ENCODE measurements at regions not wholly inside any gene's neighbourhood (a gene's known extent, or its start where the extent isn't known, plus 50 kb on each side); places are given as distances from the start of the nearest gene placed in this dataset.

DNA sequence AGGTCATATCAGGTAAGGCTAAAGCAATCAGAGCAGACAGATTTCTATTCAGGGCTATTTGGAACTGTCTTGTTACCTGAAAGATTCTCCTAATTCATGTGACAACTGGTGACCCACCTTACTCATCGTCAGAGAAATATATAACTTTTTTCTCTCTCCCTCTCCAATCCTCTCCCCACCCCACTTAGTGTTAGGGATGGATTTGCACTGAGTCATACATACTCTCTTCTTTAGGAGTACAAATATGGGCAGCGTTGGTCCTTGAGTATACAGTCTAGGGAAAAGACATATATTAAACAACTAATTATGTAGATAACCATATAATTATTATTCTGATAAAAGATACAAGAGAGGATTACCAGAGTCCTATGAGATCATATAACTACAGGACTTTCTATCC, 246.3 kb downstream of the HHIPL2 start:
- H3K4me3 ChIP-seq (ENCODE audit: control insufficient read depth, low read depth, low read length) = no peak overlapping the region
- TF ChIP-seq, protein P1, sequence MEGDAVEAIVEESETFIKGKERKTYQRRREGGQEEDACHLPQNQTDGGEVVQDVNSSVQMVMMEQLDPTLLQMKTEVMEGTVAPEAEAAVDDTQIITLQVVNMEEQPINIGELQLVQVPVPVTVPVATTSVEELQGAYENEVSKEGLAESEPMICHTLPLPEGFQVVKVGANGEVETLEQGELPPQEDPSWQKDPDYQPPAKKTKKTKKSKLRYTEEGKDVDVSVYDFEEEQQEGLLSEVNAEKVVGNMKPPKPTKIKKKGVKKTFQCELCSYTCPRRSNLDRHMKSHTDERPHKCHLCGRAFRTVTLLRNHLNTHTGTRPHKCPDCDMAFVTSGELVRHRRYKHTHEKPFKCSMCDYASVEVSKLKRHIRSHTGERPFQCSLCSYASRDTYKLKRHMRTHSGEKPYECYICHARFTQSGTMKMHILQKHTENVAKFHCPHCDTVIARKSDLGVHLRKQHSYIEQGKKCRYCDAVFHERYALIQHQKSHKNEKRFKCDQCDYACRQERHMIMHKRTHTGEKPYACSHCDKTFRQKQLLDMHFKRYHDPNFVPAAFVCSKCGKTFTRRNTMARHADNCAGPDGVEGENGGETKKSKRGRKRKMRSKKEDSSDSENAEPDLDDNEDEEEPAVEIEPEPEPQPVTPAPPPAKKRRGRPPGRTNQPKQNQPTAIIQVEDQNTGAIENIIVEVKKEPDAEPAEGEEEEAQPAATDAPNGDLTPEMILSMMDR (IDR thresholded peaks at IDR 0.05; ENCODE audit: control insufficient read depth, insufficient read depth, low read depth, low read length, missing control alignments) = no peak
- no peak for DNase-seq (ENCODE audit: low read depth)

DNA sequence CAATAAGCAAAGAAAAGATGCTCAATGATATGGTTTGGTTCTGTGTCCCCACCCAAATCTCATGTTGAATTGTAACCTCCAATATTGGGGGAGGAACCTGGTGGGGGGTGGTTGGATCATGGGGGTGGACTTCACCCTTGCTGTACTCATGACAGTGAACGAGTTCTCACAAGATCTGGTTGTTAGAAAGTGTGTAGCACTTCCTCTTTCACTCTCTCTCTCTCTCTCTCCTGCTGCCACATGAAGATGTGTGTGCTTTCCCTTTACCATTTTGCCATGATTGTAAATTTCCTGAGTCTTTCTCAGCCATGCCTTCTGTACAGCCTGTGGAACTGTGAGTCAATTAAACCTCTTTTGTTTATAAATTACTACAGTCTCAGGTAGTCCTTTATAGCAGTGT, 248.4 kb downstream of the HHIPL2 start:
- H3K4me3 ChIP-seq (ENCODE audit: control insufficient read depth, low read depth, low read length) = no peak overlapping the region
- TF ChIP-seq, protein P1 (IDR thresholded peaks at IDR 0.05; ENCODE audit: control insufficient read depth, insufficient read depth, low read depth, low read length, missing control alignments) = no peak
- no peak for DNase-seq (ENCODE audit: low read depth)

DNA sequence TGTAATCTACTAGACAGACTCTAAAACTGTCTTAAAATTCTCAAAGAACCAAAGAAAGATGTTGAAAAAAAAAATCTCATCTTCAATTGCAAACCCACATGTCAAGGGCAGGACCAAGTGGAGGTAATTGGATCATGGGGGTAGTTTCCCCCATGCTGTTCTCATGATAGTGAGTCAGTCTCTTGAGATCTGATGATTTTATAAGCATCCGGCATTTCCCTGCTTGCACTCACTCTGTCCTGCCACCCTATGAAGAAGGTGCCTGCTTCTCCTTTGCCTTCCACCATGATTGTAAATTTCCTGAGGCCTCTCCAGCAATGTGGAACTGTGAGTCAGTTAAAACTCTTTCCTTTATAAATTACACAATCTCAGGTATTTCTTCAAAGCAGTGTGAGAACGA, 257.0 kb downstream of the HHIPL2 start:
- DNase-seq (ENCODE audit: low read depth) = no peak
- H3K4me3 ChIP-seq (ENCODE audit: control insufficient read depth, low read depth, low read length) = no peak overlapping the region
- TF ChIP-seq, protein P1 (IDR thresholded peaks at IDR 0.05; ENCODE audit: control insufficient read depth, insufficient read depth, low read depth, low read length, missing control alignments) = no peak

DNA sequence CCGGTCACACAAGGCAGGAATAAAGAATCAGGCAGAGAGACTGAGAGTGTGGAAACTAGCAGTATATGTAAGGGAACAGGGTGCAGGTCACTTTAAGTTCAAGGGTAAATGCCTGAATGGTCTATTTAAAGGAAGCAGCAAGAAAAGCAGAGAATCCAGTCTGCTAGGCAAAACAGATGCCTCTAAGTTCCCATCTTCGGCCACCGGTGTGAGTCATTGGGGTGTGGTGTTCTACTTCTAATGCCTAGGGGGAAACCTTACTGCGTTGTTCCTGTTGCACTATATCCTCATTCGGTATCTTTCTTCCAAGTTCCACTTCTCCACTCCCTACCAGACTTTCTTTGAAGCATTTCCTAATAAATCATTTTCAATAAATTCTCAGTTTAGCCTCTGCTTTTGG, 259.9 kb downstream of the HHIPL2 start:
- no peak for DNase-seq (ENCODE audit: low read depth)
- no peak overlapping the region for H3K4me3 ChIP-seq (ENCODE audit: control insufficient read depth, low read depth, low read length)
- TF ChIP-seq, protein P1 (IDR thresholded peaks at IDR 0.05; ENCODE audit: control insufficient read depth, insufficient read depth, low read depth, low read length, missing control alignments) = no peak

DNA sequence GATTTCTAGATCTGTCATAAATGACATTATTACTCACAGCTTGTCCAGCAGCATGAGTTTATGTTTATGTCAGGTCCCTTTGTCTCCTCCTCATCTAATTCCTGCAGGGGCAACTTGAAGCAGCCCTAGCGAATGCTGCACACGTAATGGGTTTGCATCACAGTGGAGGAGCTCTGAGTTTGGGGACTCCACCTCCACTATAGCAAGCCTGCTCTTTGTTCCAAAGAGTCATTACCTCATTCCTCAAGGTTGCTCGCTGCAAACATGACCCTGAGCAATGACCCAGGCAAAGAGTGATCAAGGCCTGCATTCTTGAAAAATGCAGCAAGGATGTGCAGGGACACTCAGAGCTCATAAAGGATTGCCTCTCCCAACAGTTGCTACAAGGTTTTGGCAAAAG, 261.9 kb downstream of the HHIPL2 start:
- H3K4me3 ChIP-seq (ENCODE audit: control insufficient read depth, low read depth, low read length) = no peak overlapping the region
- no peak for DNase-seq (ENCODE audit: low read depth)
- TF ChIP-seq, protein P1 (IDR thresholded peaks at IDR 0.05; ENCODE audit: control insufficient read depth, insufficient read depth, low read depth, low read length, missing control alignments) = no peak

DNA sequence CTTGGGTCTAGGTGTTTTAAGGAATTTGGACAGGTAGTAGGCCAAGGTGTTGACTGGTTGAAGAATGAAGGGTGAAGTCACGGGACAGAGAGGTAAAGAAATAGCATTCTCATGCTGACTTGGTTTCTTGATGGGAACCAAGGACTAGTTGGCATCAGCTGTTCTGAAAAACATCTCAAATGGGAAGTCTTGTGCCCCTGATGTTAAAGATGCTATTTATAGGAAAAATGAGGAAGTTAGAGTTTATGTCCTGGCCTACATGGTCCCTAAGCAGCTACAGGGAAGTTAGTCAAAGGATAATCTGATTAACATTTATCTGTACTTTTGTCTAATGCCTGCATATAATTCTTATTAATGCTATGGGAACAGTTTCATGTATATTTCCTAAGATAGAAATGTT, 262.4 kb downstream of the HHIPL2 start:
- no peak overlapping the region for H3K4me3 ChIP-seq (ENCODE audit: control insufficient read depth, low read depth, low read length)
- TF ChIP-seq, protein P1 (IDR thresholded peaks at IDR 0.05; ENCODE audit: control insufficient read depth, insufficient read depth, low read depth, low read length, missing control alignments) = no peak
- no peak for DNase-seq (ENCODE audit: low read depth)

DNA sequence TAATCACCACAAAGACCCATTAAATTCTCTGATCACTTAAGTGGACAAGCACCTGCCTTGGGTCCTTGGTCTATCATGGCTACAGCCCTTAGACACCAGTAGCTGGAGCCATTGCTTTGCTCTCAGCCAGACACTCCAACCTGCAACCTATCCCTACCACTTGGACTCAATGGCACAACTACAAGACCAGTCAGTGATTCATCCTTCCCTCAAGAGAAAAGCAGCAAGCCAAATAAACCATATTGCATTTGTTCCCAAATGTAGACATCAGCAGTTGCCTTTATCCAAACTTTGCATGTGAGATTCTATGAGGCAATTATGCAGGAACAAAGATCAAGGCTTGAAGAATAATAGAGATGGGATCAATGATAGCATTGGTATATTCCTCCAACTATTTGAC, 263.4 kb downstream of the HHIPL2 start:
- TF ChIP-seq, protein P1 (IDR thresholded peaks at IDR 0.05; ENCODE audit: control insufficient read depth, insufficient read depth, low read depth, low read length, missing control alignments) = no peak
- no peak overlapping the region for H3K4me3 ChIP-seq (ENCODE audit: control insufficient read depth, low read depth, low read length)
- DNase-seq (ENCODE audit: low read depth) = no peak

Data from AG09309 (cell line).